ENCODE measurements at regions not wholly inside any gene's neighbourhood (a gene's known extent, or its start where the extent isn't known, plus 50 kb on each side); places are given as distances from the start of the nearest gene placed in this dataset.
"Not testable (repeated sequence)": the region's sequence is repeated elsewhere in the genome, so short reads cannot be mapped to it uniquely, and the experiment has no call there.

- not testable (repeated sequence) for H3K27ac Mint-ChIP-seq (ENCODE audit: unreplicated experiment); H3K27me3 Mint-ChIP-seq (ENCODE audit: insufficient read depth, unreplicated experiment)
These were observed 2887.5 kb upstream of the TEKT4 start for GRCh38 chr2:91983696-91984095.

GRCh38 chr2:91984107-91984506 lies 2887.1 kb upstream of the TEKT4 start:
- CTCF ChIA-PET; H3K36me3 ChIP-seq (ENCODE audit: control insufficient read depth, insufficient read depth, low read length); H3K27me3 Mint-ChIP-seq (ENCODE audit: insufficient read depth, unreplicated experiment); BruUV-seq (replicated peaks); DNase-seq; H3K27ac Mint-ChIP-seq (ENCODE audit: unreplicated experiment); H3K4me3 ChIP-seq (ENCODE audit: low read depth, low read length); H3K9me3 ChIP-seq; H3K4me1 ChIP-seq; H3K4me3 Mint-ChIP-seq (ENCODE audit: unreplicated experiment); H3K4me1 Mint-ChIP-seq (ENCODE audit: low read depth, unreplicated experiment); H3K9me3 Mint-ChIP-seq (ENCODE audit: unreplicated experiment); POLR2A ChIA-PET; H3K36me3 Mint-ChIP-seq (ENCODE audit: insufficient read depth, unreplicated experiment); H3K27me3 ChIP-seq (replicated peaks; ENCODE audit: control insufficient read depth, insufficient read depth, low read length); intact Hi-C loops (cut with micrococcal nuclease; ENCODE audit: unreplicated experiment): not testable (repeated sequence)

More at GRCh38 chr2:91983696-91984095, 2887.5 kb upstream of the TEKT4 start:
- H3K27me3 ChIP-seq (replicated peaks; ENCODE audit: control insufficient read depth, insufficient read depth, low read length); intact Hi-C loops (cut with micrococcal nuclease; ENCODE audit: unreplicated experiment); H3K4me1 Mint-ChIP-seq (ENCODE audit: low read depth, unreplicated experiment); H3K9me3 Mint-ChIP-seq (ENCODE audit: unreplicated experiment); POLR2A ChIA-PET; DNase-seq; BruUV-seq (replicated peaks); H3K36me3 Mint-ChIP-seq (ENCODE audit: insufficient read depth, unreplicated experiment); CTCF ChIA-PET; H3K9me3 ChIP-seq; H3K4me3 ChIP-seq (ENCODE audit: low read depth, low read length); H3K4me3 Mint-ChIP-seq (ENCODE audit: unreplicated experiment); H3K4me1 ChIP-seq; H3K36me3 ChIP-seq (ENCODE audit: control insufficient read depth, insufficient read depth, low read length): not testable (repeated sequence)

GRCh38 chr2:91985490-91985889 lies 2885.7 kb upstream of the TEKT4 start:
- H3K27me3 ChIP-seq (replicated peaks; ENCODE audit: control insufficient read depth, insufficient read depth, low read length); CTCF ChIA-PET; H3K9me3 ChIP-seq; POLR2A ChIA-PET; intact Hi-C loops (cut with micrococcal nuclease; ENCODE audit: unreplicated experiment); H3K27ac Mint-ChIP-seq (ENCODE audit: unreplicated experiment); H3K27me3 Mint-ChIP-seq (ENCODE audit: insufficient read depth, unreplicated experiment); H3K4me3 Mint-ChIP-seq (ENCODE audit: unreplicated experiment); H3K36me3 Mint-ChIP-seq (ENCODE audit: insufficient read depth, unreplicated experiment); H3K9me3 Mint-ChIP-seq (ENCODE audit: unreplicated experiment); H3K4me1 Mint-ChIP-seq (ENCODE audit: low read depth, unreplicated experiment); H3K4me1 ChIP-seq; H3K4me3 ChIP-seq (ENCODE audit: low read depth, low read length); H3K36me3 ChIP-seq (ENCODE audit: control insufficient read depth, insufficient read depth, low read length); BruUV-seq (replicated peaks); DNase-seq: not testable (repeated sequence)

- H3K9me3 ChIP-seq; POLR2A ChIA-PET; H3K4me3 Mint-ChIP-seq (ENCODE audit: unreplicated experiment); H3K4me1 ChIP-seq; DNase-seq; H3K36me3 Mint-ChIP-seq (ENCODE audit: insufficient read depth, unreplicated experiment); H3K27ac Mint-ChIP-seq (ENCODE audit: unreplicated experiment); H3K27me3 ChIP-seq (replicated peaks; ENCODE audit: control insufficient read depth, insufficient read depth, low read length); H3K4me3 ChIP-seq (ENCODE audit: low read depth, low read length); CTCF ChIA-PET; H3K36me3 ChIP-seq (ENCODE audit: control insufficient read depth, insufficient read depth, low read length); H3K4me1 Mint-ChIP-seq (ENCODE audit: low read depth, unreplicated experiment); BruUV-seq (replicated peaks); H3K27me3 Mint-ChIP-seq (ENCODE audit: insufficient read depth, unreplicated experiment); intact Hi-C loops (cut with micrococcal nuclease; ENCODE audit: unreplicated experiment); H3K9me3 Mint-ChIP-seq (ENCODE audit: unreplicated experiment): not testable (repeated sequence)
These were observed 2884.3 kb upstream of the TEKT4 start for GRCh38 chr2:91986893-91987292.

- CTCF ChIA-PET; H3K27ac Mint-ChIP-seq (ENCODE audit: unreplicated experiment); H3K9me3 ChIP-seq; H3K4me3 Mint-ChIP-seq (ENCODE audit: unreplicated experiment); POLR2A ChIA-PET; H3K36me3 ChIP-seq (ENCODE audit: control insufficient read depth, insufficient read depth, low read length); H3K27me3 ChIP-seq (replicated peaks; ENCODE audit: control insufficient read depth, insufficient read depth, low read length); H3K4me1 Mint-ChIP-seq (ENCODE audit: low read depth, unreplicated experiment); H3K4me1 ChIP-seq; intact Hi-C loops (cut with micrococcal nuclease; ENCODE audit: unreplicated experiment); H3K9me3 Mint-ChIP-seq (ENCODE audit: unreplicated experiment); BruUV-seq (replicated peaks); H3K36me3 Mint-ChIP-seq (ENCODE audit: insufficient read depth, unreplicated experiment); DNase-seq; H3K27me3 Mint-ChIP-seq (ENCODE audit: insufficient read depth, unreplicated experiment); H3K4me3 ChIP-seq (ENCODE audit: low read depth, low read length): not testable (repeated sequence)
These were observed 2882.5 kb upstream of the TEKT4 start for GRCh38 chr2:91988754-91989153.

- H3K27me3 Mint-ChIP-seq (ENCODE audit: insufficient read depth, unreplicated experiment): not testable (repeated sequence)
These were observed 2881.4 kb upstream of the TEKT4 start for GRCh38 chr2:91989781-91990180.

GRCh38 chr2:92006557-92006956 lies 2864.7 kb upstream of the TEKT4 start:
- CTCF ChIA-PET: not testable (repeated sequence)

More at GRCh38 chr2:91989781-91990180, 2881.4 kb upstream of the TEKT4 start:
- POLR2A ChIA-PET; H3K9me3 ChIP-seq; H3K27me3 ChIP-seq (replicated peaks; ENCODE audit: control insufficient read depth, insufficient read depth, low read length); H3K4me3 Mint-ChIP-seq (ENCODE audit: unreplicated experiment); H3K4me1 ChIP-seq; DNase-seq; H3K4me1 Mint-ChIP-seq (ENCODE audit: low read depth, unreplicated experiment); CTCF ChIA-PET; intact Hi-C loops (cut with micrococcal nuclease; ENCODE audit: unreplicated experiment); H3K36me3 ChIP-seq (ENCODE audit: control insufficient read depth, insufficient read depth, low read length); H3K4me3 ChIP-seq (ENCODE audit: low read depth, low read length); BruUV-seq (replicated peaks); H3K9me3 Mint-ChIP-seq (ENCODE audit: unreplicated experiment); H3K36me3 Mint-ChIP-seq (ENCODE audit: insufficient read depth, unreplicated experiment); H3K27ac Mint-ChIP-seq (ENCODE audit: unreplicated experiment): not testable (repeated sequence)

More at GRCh38 chr2:92006557-92006956, 2864.7 kb upstream of the TEKT4 start:
- intact Hi-C loops (cut with micrococcal nuclease; ENCODE audit: unreplicated experiment); H3K27me3 ChIP-seq (replicated peaks; ENCODE audit: control insufficient read depth, insufficient read depth, low read length); H3K4me1 Mint-ChIP-seq (ENCODE audit: low read depth, unreplicated experiment); DNase-seq; BruUV-seq (replicated peaks); H3K9me3 Mint-ChIP-seq (ENCODE audit: unreplicated experiment); H3K4me3 Mint-ChIP-seq (ENCODE audit: unreplicated experiment); H3K4me1 ChIP-seq; H3K27ac Mint-ChIP-seq (ENCODE audit: unreplicated experiment); POLR2A ChIA-PET; H3K9me3 ChIP-seq; H3K27me3 Mint-ChIP-seq (ENCODE audit: insufficient read depth, unreplicated experiment); H3K36me3 ChIP-seq (ENCODE audit: control insufficient read depth, insufficient read depth, low read length); H3K36me3 Mint-ChIP-seq (ENCODE audit: insufficient read depth, unreplicated experiment); H3K4me3 ChIP-seq (ENCODE audit: low read depth, low read length): not testable (repeated sequence)

Measured in Caco-2 (cell line).